SK-N-SH treated with all-trans-retinoic acid at 6 μM for 48 hours (cell line): ENCODE measurements at regions not wholly inside any gene's neighbourhood (a gene's known extent, or its start where the extent isn't known, plus 50 kb on each side); places are given as distances from the start of the nearest gene placed in this dataset.

Experiments used
- ARNTL ChIP-seq: fragments of 450-650 bp; formaldehyde crosslinking; IDR thresholded peaks from 2 replicates; pipeline ENCODE4 v1.5.0; 2020; ENCODE audit warnings: low read depth, mild to moderate bottlenecking, moderate library complexity, borderline replicate concordance
- CREB5 ChIP-seq: fragments of 250-450 bp; sonication (Bioruptor Pico); IDR thresholded peaks from 2 replicates; pipeline ENCODE4 v1.5.1; 2020; ENCODE audit warnings: low read depth, mild to moderate bottlenecking, moderate library complexity
- ISL1 ChIP-seq: fragments of 250-450 bp; sonication (Bioruptor Pico); IDR thresholded peaks from 2 replicates; pipeline ENCODE4 v2.1.2; 2022; ENCODE audit warnings: mild to moderate bottlenecking, moderate library complexity
- PATZ1 ChIP-seq: fragments of 250-450 bp; sonication (Bioruptor Pico); IDR thresholded peaks from 2 replicates; pipeline ENCODE4 v1.8.0; 2020; ENCODE audit warnings: mild to moderate bottlenecking, moderate library complexity, borderline replicate concordance
- RARB ChIP-seq: fragments of 250-450 bp; sonication (Bioruptor Pico); IDR thresholded peaks from 2 replicates; pipeline ENCODE4 v1.8.0; 2021; ENCODE audit warnings: mild to moderate bottlenecking, moderate library complexity
- ZC3H10 ChIP-seq: fragments of 250-450 bp; sonication (Bioruptor Pico); IDR thresholded peaks from 2 replicates; pipeline ENCODE4 v1.5.1; 2021; ENCODE audit warnings: mild to moderate bottlenecking, moderate library complexity
- ZFP3 ChIP-seq: fragments of 250-450 bp; sonication (Bioruptor Pico); IDR thresholded peaks from 2 replicates; pipeline ENCODE4 v1.5.0; 2020; ENCODE audit warnings: mild to moderate bottlenecking, moderate library complexity

GRCh38 chr3:18667552-18667951, 242.4 kb upstream of the SATB1 start:
- no peak for TF ChIP-seq CREB5 (CRISPR knock-in tag)
- TF ChIP-seq PATZ1 (CRISPR knock-in tag): no peak
- no peak for TF ChIP-seq ISL1 (CRISPR knock-in tag)
- no peak for TF ChIP-seq ZC3H10 (CRISPR knock-in tag)
- TF ChIP-seq RARB (CRISPR knock-in tag): no peak
- TF ChIP-seq ZFP3 (CRISPR knock-in tag): no peak
- TF ChIP-seq ARNTL (CRISPR knock-in tag): no peak
